GM23338 (cell line): ENCODE measurements at regions not wholly inside any gene's neighbourhood (a gene's known extent, or its start where the extent isn't known, plus 50 kb on each side); places are given as distances from the start of the nearest gene placed in this dataset.

Experiments
- ATAC-seq: fragments of 200-7000 bp; cut with Tn5 transposase; 3 replicates; pipeline ENCODE4 v1.9.1; 2020
- DNase-seq: peaks from one replicate; pipeline ENCODE4 v3.0.0-alpha.2; 2015; ENCODE audit warnings: low spot score
- H2AFZ ChIP-seq: fragments of 200-600 bp; sonication (generic); 2 replicates; pipeline ENCODE4 v1.8.0; 2016; ENCODE audit warnings: antibody characterized with exemption, mild to moderate bottlenecking, moderate library complexity
- H3F3A ChIP-seq: fragments of 200-600 bp; sonication (generic); replicated peaks from 2 replicates; pipeline ENCODE4 v1.8.0; 2017; ENCODE audit warnings: antibody characterized with exemption, mixed run types, low read depth
- H3K27ac ChIP-seq: fragments of 200-600 bp; sonication (generic); 2 replicates; pipeline ENCODE4 v1.6.1; 2016; ENCODE audit warnings: low read depth
- H3K27me3 ChIP-seq: fragments of 200-600 bp; sonication (generic); 2 replicates; pipeline ENCODE4 v1.8.0; 2016; ENCODE audit warnings: mild to moderate bottlenecking, mixed run types, moderate library complexity; ENCODE audit not compliant: insufficient read depth
- H3K36me3 ChIP-seq: fragments of 200-600 bp; sonication (generic); 2 replicates; pipeline ENCODE4 v1.8.0; 2016; ENCODE audit warnings: mild to moderate bottlenecking; ENCODE audit not compliant: insufficient read depth
- H3K4me1 ChIP-seq: fragments of 200-600 bp; sonication (generic); 2 replicates; pipeline ENCODE4 v1.8.0; 2016; ENCODE audit warnings: mild to moderate bottlenecking, moderate library complexity; ENCODE audit not compliant: insufficient read depth
- H3K4me2 ChIP-seq: fragments of 200-600 bp; sonication (generic); 2 replicates; pipeline ENCODE4 v1.7.1; 2017; ENCODE audit warnings: mixed run types
- H3K4me3 ChIP-seq: fragments of 200-600 bp; sonication (generic); 2 replicates; pipeline ENCODE4 v1.6.1; 2016; ENCODE audit warnings: mixed run types
- H3K79me2 ChIP-seq: fragments of 200-600 bp; sonication (generic); replicated peaks from 2 replicates; pipeline ENCODE4 v1.8.0; 2017; ENCODE audit warnings: mild to moderate bottlenecking; ENCODE audit not compliant: insufficient read depth
- H3K9me2 ChIP-seq: fragments of 200-600 bp; sonication (generic); 2 replicates; pipeline ENCODE4 v1.8.0; 2017; ENCODE audit not compliant: insufficient read depth
- H4K20me1 ChIP-seq: fragments of 200-600 bp; sonication (generic); replicated peaks from 2 replicates; pipeline ENCODE4 v1.8.0; 2017; ENCODE audit warnings: mild to moderate bottlenecking; ENCODE audit not compliant: insufficient read depth
- H3K27ac Mint-ChIP-seq: 2 replicates; pipeline ENCODE4 v1.8.0; 2020; ENCODE audit warnings: inconsistent platforms, mild to moderate bottlenecking, moderate library complexity, mixed read lengths
- H3K27me3 Mint-ChIP-seq: 3 replicates; pipeline ENCODE4 v1.8.0; 2022; ENCODE audit warnings: low read depth, mild to moderate bottlenecking, moderate library complexity, mixed read lengths, inconsistent platforms; ENCODE audit not compliant: insufficient read depth, poor library complexity
- H3K36me3 Mint-ChIP-seq: 3 replicates; pipeline ENCODE4 v1.8.0; 2021; ENCODE audit warnings: low read depth, mild to moderate bottlenecking, inconsistent platforms, moderate library complexity, mixed read lengths
- H3K4me1 Mint-ChIP-seq: 3 replicates; pipeline ENCODE4 v1.8.0; 2020; ENCODE audit warnings: mild to moderate bottlenecking, inconsistent platforms, mixed read lengths
- H3K4me3 Mint-ChIP-seq: 3 replicates; pipeline ENCODE4 v1.8.0; 2021; ENCODE audit warnings: moderate library complexity, mild to moderate bottlenecking, inconsistent platforms, mixed read lengths
- H3K9me3 Mint-ChIP-seq: 3 replicates; pipeline ENCODE4 v1.8.0; 2020; ENCODE audit warnings: moderate library complexity, mild to moderate bottlenecking, inconsistent platforms, mixed read lengths
- CREB1 ChIP-seq: fragments of 250-450 bp; sonication (Bioruptor Pico); IDR thresholded peaks from 2 replicates; pipeline ENCODE4 v1.5.0; 2020; ENCODE audit warnings: low read depth, mild to moderate bottlenecking, moderate library complexity
- ETS1 ChIP-seq: IDR thresholded peaks from 2 replicates; pipeline ENCODE4 v1.6.1; 2016; ENCODE audit warnings: antibody characterized with exemption
- EZH2 ChIP-seq: fragments of 200-600 bp; sonication (generic); IDR thresholded peaks from one replicate; pipeline ENCODE4 v1.8.0; 2017; ENCODE audit warnings: antibody characterized with exemption, mild to moderate bottlenecking, low read depth; ENCODE audit not compliant: unreplicated experiment
- EZH2phosphoT487 ChIP-seq: fragments of 200-600 bp; sonication (generic); IDR thresholded peaks from one replicate; pipeline ENCODE4 v1.8.1; 2018; ENCODE audit warnings: antibody characterized with exemption; ENCODE audit not compliant: unreplicated experiment
- JUNB ChIP-seq: IDR thresholded peaks from one replicate; pipeline ENCODE4 v1.6.1; 2016; ENCODE audit warnings: antibody characterized with exemption; ENCODE audit not compliant: unreplicated experiment
- NANOG ChIP-seq: IDR thresholded peaks from 2 replicates; pipeline ENCODE4 v1.6.1; 2016; ENCODE audit warnings: antibody characterized with exemption, borderline replicate concordance
- POLR2AphosphoS5 ChIP-seq: IDR thresholded peaks from 2 replicates; pipeline ENCODE4 v1.6.1; 2016; ENCODE audit warnings: antibody characterized with exemption, low read depth
- REST ChIP-seq: IDR thresholded peaks from one replicate; pipeline ENCODE4 v1.6.1; 2018; ENCODE audit warnings: antibody characterized with exemption; ENCODE audit not compliant: unreplicated experiment
- STAT1 ChIP-seq: IDR thresholded peaks from one replicate; pipeline ENCODE4 v1.6.1; 2016; ENCODE audit warnings: antibody characterized with exemption; ENCODE audit not compliant: unreplicated experiment
- ZNF114 ChIP-seq: fragments of 250-450 bp; sonication (Bioruptor Pico); IDR thresholded peaks from 2 replicates; pipeline ENCODE4 v1.5.0; 2020; ENCODE audit warnings: mild to moderate bottlenecking, moderate library complexity
- ZNF331 ChIP-seq: fragments of 250-450 bp; sonication (Bioruptor Pico); IDR thresholded peaks from 2 replicates; pipeline ENCODE4 v1.5.0; 2020; ENCODE audit warnings: low read depth, mild to moderate bottlenecking, moderate library complexity
- TF ChIP-seq, protein P1 (sequence below): fragments of 250-450 bp; sonication (Bioruptor Pico); IDR thresholded peaks from 2 replicates; pipeline ENCODE4 v1.5.0; 2020; ENCODE audit warnings: mild to moderate bottlenecking, moderate library complexity
- TF ChIP-seq, protein P2 (sequence below), 2 experiments: fragments of 200-600 bp in 1 of 2; sonication (generic) in 1 of 2; conservative IDR thresholded peaks; 2 replicates each; pipeline versions ENCODE4 v1.5.1 to v1.6.1; 2016 to 2017; ENCODE audit warnings: antibody characterized with exemption in 2 of 2, low read depth in 2 of 2, mild to moderate bottlenecking in 2 of 2, moderate library complexity in 1 of 2

DNA sequence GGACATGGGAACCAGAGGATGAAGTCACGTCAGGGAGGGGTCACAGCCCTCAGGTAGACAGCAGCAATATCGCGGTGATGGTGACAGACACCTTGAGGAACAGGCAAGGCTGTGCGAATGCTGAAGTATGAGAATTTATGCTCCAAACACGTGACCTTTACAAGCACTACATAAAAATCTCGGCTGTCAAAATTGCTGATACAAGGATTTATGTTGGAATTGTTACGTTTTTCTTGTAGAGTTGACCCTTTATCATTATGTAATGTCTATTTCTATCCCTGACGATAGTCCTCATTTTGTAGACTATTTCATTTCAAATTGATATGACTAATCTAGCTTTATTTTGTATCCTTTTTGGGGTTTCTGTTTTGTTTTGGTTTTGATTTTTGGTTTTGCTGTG is 311.1 kb downstream of the C6orf118 start:
- no peak overlapping the region for H3K4me2 ChIP-seq
- H3K4me3 Mint-ChIP-seq = no peak overlapping the region
- TF ChIP-seq ZNF331 (CRISPR knock-in tag) = no peak
- no peak for TF ChIP-seq JUNB
- TF ChIP-seq ZNF114 (CRISPR knock-in tag) = no peak
- TF ChIP-seq, protein P1, sequence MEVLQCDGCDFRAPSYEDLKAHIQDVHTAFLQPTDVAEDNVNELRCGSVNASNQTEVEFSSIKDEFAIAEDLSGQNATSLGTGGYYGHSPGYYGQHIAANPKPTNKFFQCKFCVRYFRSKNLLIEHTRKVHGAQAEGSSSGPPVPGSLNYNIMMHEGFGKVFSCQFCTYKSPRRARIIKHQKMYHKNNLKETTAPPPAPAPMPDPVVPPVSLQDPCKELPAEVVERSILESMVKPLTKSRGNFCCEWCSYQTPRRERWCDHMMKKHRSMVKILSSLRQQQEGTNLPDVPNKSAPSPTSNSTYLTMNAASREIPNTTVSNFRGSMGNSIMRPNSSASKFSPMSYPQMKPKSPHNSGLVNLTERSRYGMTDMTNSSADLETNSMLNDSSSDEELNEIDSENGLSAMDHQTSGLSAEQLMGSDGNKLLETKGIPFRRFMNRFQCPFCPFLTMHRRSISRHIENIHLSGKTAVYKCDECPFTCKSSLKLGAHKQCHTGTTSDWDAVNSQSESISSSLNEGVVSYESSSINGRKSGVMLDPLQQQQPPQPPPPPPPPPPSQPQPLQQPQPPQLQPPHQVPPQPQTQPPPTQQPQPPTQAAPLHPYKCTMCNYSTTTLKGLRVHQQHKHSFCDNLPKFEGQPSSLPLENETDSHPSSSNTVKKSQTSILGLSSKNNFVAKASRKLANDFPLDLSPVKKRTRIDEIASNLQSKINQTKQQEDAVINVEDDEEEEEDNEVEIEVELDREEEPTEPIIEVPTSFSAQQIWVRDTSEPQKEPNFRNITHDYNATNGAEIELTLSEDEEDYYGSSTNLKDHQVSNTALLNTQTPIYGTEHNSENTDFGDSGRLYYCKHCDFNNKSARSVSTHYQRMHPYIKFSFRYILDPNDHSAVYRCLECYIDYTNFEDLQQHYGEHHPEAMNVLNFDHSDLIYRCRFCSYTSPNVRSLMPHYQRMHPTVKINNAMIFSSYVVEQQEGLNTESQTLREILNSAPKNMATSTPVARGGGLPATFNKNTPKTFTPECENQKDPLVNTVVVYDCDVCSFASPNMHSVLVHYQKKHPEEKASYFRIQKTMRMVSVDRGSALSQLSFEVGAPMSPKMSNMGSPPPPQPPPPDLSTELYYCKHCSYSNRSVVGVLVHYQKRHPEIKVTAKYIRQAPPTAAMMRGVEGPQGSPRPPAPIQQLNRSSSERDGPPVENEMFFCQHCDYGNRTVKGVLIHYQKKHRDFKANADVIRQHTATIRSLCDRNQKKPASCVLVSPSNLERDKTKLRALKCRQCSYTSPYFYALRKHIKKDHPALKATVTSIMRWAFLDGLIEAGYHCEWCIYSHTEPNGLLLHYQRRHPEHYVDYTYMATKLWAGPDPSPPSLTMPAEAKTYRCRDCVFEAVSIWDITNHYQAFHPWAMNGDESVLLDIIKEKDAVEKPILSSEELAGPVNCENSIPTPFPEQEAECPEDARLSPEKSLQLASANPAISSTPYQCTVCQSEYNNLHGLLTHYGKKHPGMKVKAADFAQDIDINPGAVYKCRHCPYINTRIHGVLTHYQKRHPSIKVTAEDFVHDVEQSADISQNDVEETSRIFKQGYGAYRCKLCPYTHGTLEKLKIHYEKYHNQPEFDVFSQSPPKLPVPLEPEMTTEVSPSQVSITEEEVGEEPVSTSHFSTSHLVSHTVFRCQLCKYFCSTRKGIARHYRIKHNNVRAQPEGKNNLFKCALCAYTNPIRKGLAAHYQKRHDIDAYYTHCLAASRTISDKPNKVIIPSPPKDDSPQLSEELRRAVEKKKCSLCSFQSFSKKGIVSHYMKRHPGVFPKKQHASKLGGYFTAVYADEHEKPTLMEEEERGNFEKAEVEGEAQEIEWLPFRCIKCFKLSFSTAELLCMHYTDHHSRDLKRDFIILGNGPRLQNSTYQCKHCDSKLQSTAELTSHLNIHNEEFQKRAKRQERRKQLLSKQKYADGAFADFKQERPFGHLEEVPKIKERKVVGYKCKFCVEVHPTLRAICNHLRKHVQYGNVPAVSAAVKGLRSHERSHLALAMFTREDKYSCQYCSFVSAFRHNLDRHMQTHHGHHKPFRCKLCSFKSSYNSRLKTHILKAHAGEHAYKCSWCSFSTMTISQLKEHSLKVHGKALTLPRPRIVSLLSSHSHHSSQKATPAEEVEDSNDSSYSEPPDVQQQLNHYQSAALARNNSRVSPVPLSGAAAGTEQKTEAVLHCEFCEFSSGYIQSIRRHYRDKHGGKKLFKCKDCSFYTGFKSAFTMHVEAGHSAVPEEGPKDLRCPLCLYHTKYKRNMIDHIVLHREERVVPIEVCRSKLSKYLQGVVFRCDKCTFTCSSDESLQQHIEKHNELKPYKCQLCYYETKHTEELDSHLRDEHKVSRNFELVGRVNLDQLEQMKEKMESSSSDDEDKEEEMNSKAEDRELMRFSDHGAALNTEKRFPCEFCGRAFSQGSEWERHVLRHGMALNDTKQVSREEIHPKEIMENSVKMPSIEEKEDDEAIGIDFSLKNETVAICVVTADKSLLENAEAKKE (CRISPR knock-in tag) = no peak
- no peak for TF ChIP-seq CREB1 (CRISPR knock-in tag)
- TF ChIP-seq EZH2phosphoT487 = no peak
- TF ChIP-seq EZH2 = no peak
- TF ChIP-seq, protein P2, sequence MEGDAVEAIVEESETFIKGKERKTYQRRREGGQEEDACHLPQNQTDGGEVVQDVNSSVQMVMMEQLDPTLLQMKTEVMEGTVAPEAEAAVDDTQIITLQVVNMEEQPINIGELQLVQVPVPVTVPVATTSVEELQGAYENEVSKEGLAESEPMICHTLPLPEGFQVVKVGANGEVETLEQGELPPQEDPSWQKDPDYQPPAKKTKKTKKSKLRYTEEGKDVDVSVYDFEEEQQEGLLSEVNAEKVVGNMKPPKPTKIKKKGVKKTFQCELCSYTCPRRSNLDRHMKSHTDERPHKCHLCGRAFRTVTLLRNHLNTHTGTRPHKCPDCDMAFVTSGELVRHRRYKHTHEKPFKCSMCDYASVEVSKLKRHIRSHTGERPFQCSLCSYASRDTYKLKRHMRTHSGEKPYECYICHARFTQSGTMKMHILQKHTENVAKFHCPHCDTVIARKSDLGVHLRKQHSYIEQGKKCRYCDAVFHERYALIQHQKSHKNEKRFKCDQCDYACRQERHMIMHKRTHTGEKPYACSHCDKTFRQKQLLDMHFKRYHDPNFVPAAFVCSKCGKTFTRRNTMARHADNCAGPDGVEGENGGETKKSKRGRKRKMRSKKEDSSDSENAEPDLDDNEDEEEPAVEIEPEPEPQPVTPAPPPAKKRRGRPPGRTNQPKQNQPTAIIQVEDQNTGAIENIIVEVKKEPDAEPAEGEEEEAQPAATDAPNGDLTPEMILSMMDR (conservative IDR thresholded peaks at IDR 0.05; ENCODE audit: low read depth in 2 of 2) = no peak
- TF ChIP-seq ETS1 = no peak
- TF ChIP-seq POLR2AphosphoS5 = no peak
- TF ChIP-seq REST = no peak
- no peak for TF ChIP-seq STAT1
- no peak for TF ChIP-seq NANOG
- no peaks in the 10 kb centered on the region for H4K20me1 ChIP-seq
- no peaks in the 10 kb centered on the region for H3K27me3 ChIP-seq
- no peak overlapping the region for H3K4me3 ChIP-seq
- H3K36me3 Mint-ChIP-seq = peaks cover 2% of the 10 kb centered on the region; the same call in 1 of the 3 replicates
- no peak overlapping the region for H2AFZ ChIP-seq
- H3K27me3 Mint-ChIP-seq = peaks cover 1% of the 10 kb centered on the region
- H3K79me2 ChIP-seq = no peaks in the 10 kb centered on the region
- ATAC-seq (no peak), DNase-seq (no peak)
- no peaks in the 10 kb centered on the region; the same call in 1 of the 2 replicates for H3K36me3 ChIP-seq
- no peak overlapping the region for H3K27ac Mint-ChIP-seq
- H3F3A ChIP-seq = no peaks in the 10 kb centered on the region
- H3K9me2 ChIP-seq = no peaks in the 10 kb centered on the region
- no peaks in the 10 kb centered on the region for H3K4me1 Mint-ChIP-seq
- H3K9me3 Mint-ChIP-seq = peaks cover 23% of the 10 kb centered on the region
- H3K27ac ChIP-seq = no peak overlapping the region
- H3K4me1 ChIP-seq = no peaks in the 10 kb centered on the region
